Activated CD4-positive, alpha-beta memory T cell treated with anti-CD3 and anti-CD28 coated beads, Interleukin-2, amount 10 ng/mL, durations not matched to agents 7 days and 5 days (primary cell): ENCODE measurements at regions not wholly inside any gene's neighbourhood (a gene's known extent, or its start where the extent isn't known, plus 50 kb on each side); places are given as distances from the start of the nearest gene placed in this dataset.

ENCODE experiments used
- CTCF ChIA-PET: fragments of 350-600 bp; sonication (Branson Sonifier 250); formaldehyde crosslinking; loops from one replicate; lab custom pipeline; 2021; ENCODE audit warnings: antibody characterized with exemption, inconsistent platforms; lab: Charles Lee
- POLR2A ChIA-PET: fragments of 350-600 bp; sonication (Branson Sonifier 250); formaldehyde crosslinking; loops from one replicate; lab custom pipeline; 2021; ENCODE audit warnings: antibody characterized with exemption; lab: Charles Lee
- DNase-seq: peaks from one replicate; pipeline ENCODE4 v3.0.0-alpha.2; 2020
- H3K27ac Mint-ChIP-seq: one replicate; pipeline ENCODE4 v1.8.0; 2021; ENCODE audit warnings: mild to moderate bottlenecking, mixed read lengths
- H3K27me3 Mint-ChIP-seq: one replicate; pipeline ENCODE4 v1.8.0; 2021; ENCODE audit warnings: mixed read lengths
- H3K36me3 Mint-ChIP-seq: one replicate; pipeline ENCODE4 v1.8.0; 2021; ENCODE audit warnings: low read depth, mixed read lengths
- H3K4me1 Mint-ChIP-seq: one replicate; pipeline ENCODE4 v1.8.0; 2021; ENCODE audit warnings: mixed read lengths
- H3K4me3 Mint-ChIP-seq: one replicate; pipeline ENCODE4 v1.8.0; 2021; ENCODE audit warnings: mild to moderate bottlenecking, mixed read lengths
- H3K9me3 Mint-ChIP-seq: one replicate; pipeline ENCODE4 v1.8.0; 2021; ENCODE audit warnings: mixed read lengths

DNA sequence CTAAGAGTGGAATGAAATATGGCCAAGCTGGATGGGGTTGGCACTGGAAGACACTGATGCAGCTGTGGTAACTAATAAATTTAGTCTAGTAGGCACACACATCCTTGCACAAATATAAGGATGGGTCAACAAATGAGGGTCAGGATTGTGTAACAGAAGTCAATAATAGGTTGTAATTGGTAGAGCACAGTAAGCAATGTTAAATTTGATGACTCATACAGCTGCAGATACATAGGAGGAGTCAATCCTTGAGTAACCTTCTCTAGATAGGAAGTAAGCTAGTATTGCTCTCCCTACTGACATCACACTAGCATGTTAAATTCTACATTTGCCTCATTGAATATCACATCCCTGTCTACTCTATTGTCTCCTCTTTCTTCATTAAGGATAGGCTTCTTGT lies 332.1 kb downstream of the PTPRC start:
- DNase-seq, result no peak
- Mint-ChIP-seq H3K4me3 (no peak overlapping the region), H3K36me3 (no peaks in the 10 kb centered on the region), H3K4me1 (peaks cover 10% of the 10 kb centered on the region), H3K27ac (no peak overlapping the region), H3K27me3 (no peaks in the 10 kb centered on the region), H3K9me3 (peaks cover 4% of the 10 kb centered on the region)
- CTCF ChIA-PET, result interaction anchor here (2.4 kb wide), 1 partner anchor 142 kb away, joined by 7 read pairs; no protein-coding TSS in a partner anchor
- POLR2A ChIA-PET, result no interaction called here

DNA sequence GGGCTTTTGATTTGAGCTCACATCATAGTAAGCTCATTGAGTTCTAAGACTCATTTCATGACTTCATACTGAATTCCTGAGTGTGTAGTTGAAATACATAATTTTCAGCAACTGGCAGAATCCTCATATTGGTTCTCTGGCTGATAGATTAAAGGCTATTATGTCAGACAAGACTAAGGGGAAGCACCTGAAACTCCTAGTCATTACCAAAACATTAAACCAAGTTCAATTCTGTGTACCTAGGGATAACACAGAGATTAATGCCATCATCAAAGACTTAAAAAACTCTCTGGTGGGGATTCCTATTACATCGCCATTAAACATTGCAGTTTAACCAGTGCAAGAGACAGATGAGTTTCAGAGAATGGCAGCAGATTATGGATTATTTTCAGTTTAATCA lies 339.1 kb downstream of the PTPRC start:
- Mint-ChIP-seq H3K4me1 (peaks cover 17% of the 10 kb centered on the region), H3K27ac (no peak overlapping the region), H3K36me3 (no peaks in the 10 kb centered on the region), H3K27me3 (no peaks in the 10 kb centered on the region), H3K4me3 (no peak overlapping the region), H3K9me3 (peaks cover 6% of the 10 kb centered on the region)
- CTCF ChIA-PET, result no interaction called here
- POLR2A ChIA-PET, result interaction anchor here (1.2 kb wide), 1 partner anchor 15 kb away, joined by 3 read pairs; no protein-coding TSS in a partner anchor
- DNase-seq, result no peak

DNA sequence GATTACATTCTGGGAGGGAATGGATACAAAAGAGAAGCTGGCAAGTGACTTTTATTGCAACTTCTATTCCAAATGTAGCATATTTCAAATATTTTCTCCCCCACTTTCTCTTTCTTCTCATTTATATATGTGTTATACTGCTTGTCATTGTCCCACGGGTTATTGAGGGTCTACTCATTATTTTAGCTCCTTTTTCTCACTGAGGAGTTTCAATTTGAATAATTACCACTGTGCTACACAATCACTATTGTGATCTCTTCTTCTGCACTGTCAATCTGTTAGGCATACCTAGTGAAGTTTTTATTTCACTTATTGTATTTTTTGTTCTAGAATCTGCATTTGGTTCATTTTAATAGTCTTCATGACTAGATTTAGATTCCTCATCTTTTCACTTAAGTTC lies 339.7 kb downstream of the PTPRC start:
- CTCF ChIA-PET, result no interaction called here
- Mint-ChIP-seq H3K27ac (no peak overlapping the region), H3K36me3 (no peaks in the 10 kb centered on the region)

DNA sequence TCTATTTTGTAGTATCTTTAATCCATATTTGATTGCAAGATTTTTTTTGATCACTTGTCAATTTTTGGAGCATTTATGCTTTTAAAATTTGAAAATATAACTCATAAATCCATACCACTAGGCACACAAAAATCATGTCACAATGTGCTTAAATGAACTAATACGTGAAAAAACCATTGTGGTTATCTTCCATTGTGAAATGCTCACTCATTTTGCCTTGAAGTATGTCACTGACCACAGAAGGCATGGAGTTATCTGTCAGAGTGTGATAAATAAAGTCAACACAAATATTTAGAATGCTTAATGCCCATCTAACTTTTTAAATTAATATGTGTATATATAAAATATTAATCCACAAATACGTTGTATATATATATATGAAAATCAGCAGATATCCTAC lies 347.2 kb downstream of the PTPRC start:
- Mint-ChIP-seq H3K9me3 (peaks cover 7% of the 10 kb centered on the region), H3K4me1 (peaks cover 2% of the 10 kb centered on the region), H3K4me3 (no peak overlapping the region), H3K27me3 (no peaks in the 10 kb centered on the region), H3K36me3 (peaks cover 5% of the 10 kb centered on the region), H3K27ac (no peak overlapping the region)
- no peak for DNase-seq
- CTCF ChIA-PET, result no interaction called here
- POLR2A ChIA-PET, result interaction anchor here (0.7 kb wide), 1 partner anchor 14 kb away, joined by 3 read pairs; no protein-coding TSS in a partner anchor

More for the DNA sequence above, 339.7 kb downstream of the PTPRC start:
- Mint-ChIP-seq H3K4me1 (peaks cover 17% of the 10 kb centered on the region), H3K9me3 (peaks cover 8% of the 10 kb centered on the region), H3K4me3 (no peak overlapping the region), H3K27me3 (no peaks in the 10 kb centered on the region)
- no peak for DNase-seq
- POLR2A ChIA-PET, result interaction anchor here (1.2 kb wide), 1 partner anchor 15 kb away, joined by 3 read pairs; no protein-coding TSS in a partner anchor

DNA sequence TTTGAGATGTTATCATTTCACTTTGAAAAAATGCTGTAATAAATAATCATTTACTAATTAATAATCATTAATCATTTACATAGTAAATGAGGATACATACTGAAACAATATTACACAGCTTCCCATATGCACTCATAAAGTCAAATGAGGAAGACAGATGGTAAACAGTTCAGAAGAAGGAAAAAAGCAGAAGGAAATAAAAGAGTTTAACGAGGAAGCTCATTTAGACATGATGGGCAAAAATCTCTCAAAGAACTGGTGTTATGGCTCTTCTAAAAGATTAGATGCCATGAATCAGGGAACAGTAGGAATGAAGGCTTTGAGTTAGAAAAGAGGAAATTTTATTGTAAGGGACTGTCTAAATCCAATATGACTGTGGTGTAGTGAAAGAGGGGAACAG lies 347.6 kb downstream of the PTPRC start:
- Mint-ChIP-seq H3K4me1 (peaks cover 2% of the 10 kb centered on the region), H3K36me3 (peaks cover 5% of the 10 kb centered on the region), H3K27ac (no peak overlapping the region), H3K27me3 (no peaks in the 10 kb centered on the region), H3K4me3 (no peak overlapping the region), H3K9me3 (peaks cover 7% of the 10 kb centered on the region)
- DNase-seq, result no peak
- ChIA-PET CTCF (no interaction called here), POLR2A (interaction anchor here (0.7 kb wide), 1 partner anchor 13 kb away, joined by 3 read pairs; no protein-coding TSS in a partner anchor)

DNA sequence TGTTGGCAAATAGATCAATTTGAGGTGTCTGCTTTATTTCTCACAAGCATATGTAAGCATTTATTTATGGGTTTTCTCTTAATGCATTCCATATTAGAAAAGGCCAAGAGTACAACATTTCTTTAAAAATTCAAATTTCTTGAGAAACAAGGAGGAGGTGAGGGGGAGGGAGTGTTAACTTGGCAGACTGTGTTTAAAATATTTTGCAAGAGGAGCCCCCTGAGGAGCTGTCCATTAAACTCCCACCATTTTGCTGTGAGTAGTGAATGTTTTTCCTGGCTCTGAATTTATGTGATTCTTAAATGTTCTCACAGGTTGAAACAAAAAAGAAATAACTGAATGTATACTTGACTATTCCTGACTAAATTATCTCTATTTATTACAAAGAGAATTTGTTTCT lies 363.8 kb downstream of the PTPRC start:
- Mint-ChIP-seq H3K4me1 (peaks cover 5% of the 10 kb centered on the region), H3K27ac (no peak overlapping the region), H3K27me3 (peaks cover 3% of the 10 kb centered on the region), H3K36me3 (peaks cover 6% of the 10 kb centered on the region), H3K4me3 (no peak overlapping the region), H3K9me3 (peaks cover 2% of the 10 kb centered on the region)
- CTCF ChIA-PET, result no interaction called here
- DNase-seq, result no peak
- POLR2A ChIA-PET, result no interaction called here

DNA sequence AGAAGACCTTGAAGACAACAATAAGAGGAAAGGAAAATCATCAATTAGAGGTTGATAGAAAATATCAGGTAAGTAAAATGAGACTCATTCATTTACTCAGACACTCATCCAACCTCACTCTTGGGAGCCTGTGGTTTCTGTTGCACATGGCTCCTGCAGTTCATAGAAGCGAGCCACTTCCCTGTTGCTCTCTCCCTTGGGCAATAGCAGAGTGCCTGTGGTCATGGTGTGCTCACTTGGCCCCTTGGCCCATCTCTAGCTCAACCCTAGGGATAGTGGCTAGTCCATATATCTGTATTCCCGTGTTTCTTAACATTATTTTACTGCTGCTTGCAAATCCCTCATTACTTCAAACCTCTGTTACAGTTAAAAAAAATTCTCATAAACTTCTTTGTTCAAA lies 368.6 kb downstream of the PTPRC start:
- ChIA-PET CTCF (no interaction called here), POLR2A (no interaction called here)
- Mint-ChIP-seq H3K4me3 (no peak overlapping the region), H3K4me1 (peaks cover 30% of the 10 kb centered on the region), H3K27ac (no peak overlapping the region), H3K36me3 (peaks cover 22% of the 10 kb centered on the region), H3K27me3 (peaks cover 1% of the 10 kb centered on the region), H3K9me3 (peaks cover 2% of the 10 kb centered on the region)
- no peak for DNase-seq

DNA sequence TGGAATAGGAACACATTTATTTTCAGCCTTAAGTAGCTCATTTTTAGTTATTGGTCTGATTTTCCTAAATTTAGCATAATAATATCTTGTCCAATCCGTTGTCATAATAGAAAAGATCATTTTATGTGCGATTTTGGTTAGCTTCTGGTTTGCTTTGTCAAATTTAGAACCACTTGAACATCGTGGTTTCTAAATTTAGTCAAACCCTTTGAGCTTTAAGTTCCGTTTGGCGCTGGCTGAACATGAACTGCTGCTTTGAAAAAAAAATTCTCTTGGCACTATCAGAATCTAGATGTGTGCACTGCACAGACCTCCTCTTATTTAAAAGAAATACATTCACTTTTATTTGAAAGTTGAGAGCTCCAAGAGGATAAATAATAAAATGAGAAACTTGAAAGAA lies 370.6 kb downstream of the PTPRC start:
- peaks cover 30% of the 10 kb centered on the region for H3K4me1 Mint-ChIP-seq
- H3K4me3 Mint-ChIP-seq, result peak overlapping the region; percentile 22
- peak overlapping the region; percentile 70 for H3K27ac Mint-ChIP-seq
- H3K36me3 Mint-ChIP-seq, result peaks cover 26% of the 10 kb centered on the region
- DNase-seq, result no peak
- no peaks in the 10 kb centered on the region for H3K27me3 Mint-ChIP-seq
- ChIA-PET POLR2A (interaction anchor here (1.5 kb wide), 1 partner anchor 73 kb away, joined by 15 read pairs; no protein-coding TSS in a partner anchor), CTCF (interaction anchor here (0.6 to 1.3 kb wide), 2 partner anchors 104 to 352 kb away, joined by 3 to 6 read pairs; no protein-coding TSS in a partner anchor)
- peaks cover 2% of the 10 kb centered on the region for H3K9me3 Mint-ChIP-seq

DNA sequence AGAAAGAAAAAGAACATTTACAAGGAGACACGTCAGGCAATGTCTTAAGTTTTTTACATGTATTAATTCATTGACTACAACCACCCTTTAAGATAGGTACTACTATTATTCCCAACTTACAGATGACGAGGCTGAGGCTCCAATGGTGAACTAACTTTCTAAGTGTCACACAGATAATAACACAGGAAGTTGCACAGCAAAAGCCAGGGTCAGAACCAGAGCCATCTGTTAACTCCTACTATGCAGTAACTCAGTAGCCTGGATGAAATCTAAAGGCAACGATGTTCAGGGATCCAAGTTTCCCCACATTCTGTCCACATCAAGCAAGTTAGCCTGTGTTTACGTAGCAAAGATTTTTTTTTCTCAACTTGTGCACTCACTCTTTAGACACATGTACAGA lies 371.7 kb downstream of the PTPRC start:
- H3K9me3 Mint-ChIP-seq, result peaks cover 5% of the 10 kb centered on the region
- H3K36me3 Mint-ChIP-seq, result peaks cover 26% of the 10 kb centered on the region
- ChIA-PET POLR2A (interaction anchor here (0.6 kb wide), 1 partner anchor 13 kb away, joined by 3 read pairs; no protein-coding TSS in a partner anchor), CTCF (no interaction called here)
- peak overlapping the region; percentile 31 for H3K4me3 Mint-ChIP-seq
- H3K27ac Mint-ChIP-seq, result peak overlapping the region; percentile 8
- H3K4me1 Mint-ChIP-seq, result peaks cover 37% of the 10 kb centered on the region
- no peak for DNase-seq
- no peaks in the 10 kb centered on the region for H3K27me3 Mint-ChIP-seq

DNA sequence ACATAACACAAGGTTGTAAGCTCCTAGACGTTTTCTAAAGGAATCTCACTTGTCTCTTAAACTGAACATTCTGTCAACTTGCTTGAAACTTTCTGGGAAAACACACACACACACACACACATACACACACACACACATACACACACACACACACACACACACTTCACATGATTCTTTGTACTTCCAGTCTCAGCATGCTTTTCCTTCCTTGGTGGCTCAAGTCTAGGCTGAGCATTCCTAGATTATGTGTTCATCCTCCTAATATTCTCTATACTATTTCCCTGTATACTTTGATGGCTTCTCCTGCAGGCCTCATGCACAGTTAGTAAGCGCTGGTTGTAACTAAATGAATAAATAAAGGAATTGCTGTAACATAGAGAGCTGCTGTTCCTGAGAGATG lies 372.1 kb downstream of the PTPRC start:
- ChIA-PET CTCF (interaction anchor here (0.6 kb wide), 1 partner anchor 74 kb away, joined by 3 read pairs; no protein-coding TSS in a partner anchor), POLR2A (interaction anchor here (0.6 to 1.4 kb wide), 2 partner anchors 14 to 18 kb away, joined by 3 read pairs; no protein-coding TSS in a partner anchor)
- Mint-ChIP-seq H3K27ac (no peak overlapping the region), H3K9me3 (peaks cover 8% of the 10 kb centered on the region), H3K27me3 (no peaks in the 10 kb centered on the region), H3K36me3 (peaks cover 26% of the 10 kb centered on the region), H3K4me3 (no peak overlapping the region), H3K4me1 (peaks cover 37% of the 10 kb centered on the region)
- DNase-seq, result no peak

DNA sequence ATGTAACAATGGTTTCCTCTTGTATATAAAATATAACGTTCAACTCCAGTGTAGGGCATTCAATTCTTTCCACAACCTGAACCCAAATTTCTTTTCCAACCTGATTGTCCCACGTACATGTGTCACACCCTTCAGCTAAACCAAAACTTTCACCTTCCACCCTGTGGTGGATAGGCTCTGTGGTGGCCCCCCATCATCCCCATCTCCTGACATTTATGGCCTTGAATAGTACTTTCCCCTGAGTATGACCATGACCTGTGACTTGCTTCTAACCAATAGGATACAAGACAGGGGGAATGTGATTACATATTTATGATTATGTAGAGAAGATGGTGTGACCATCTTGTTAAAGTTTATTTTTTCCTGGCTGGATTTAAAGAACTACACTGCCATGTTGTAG lies 377.0 kb downstream of the PTPRC start:
- ChIA-PET POLR2A (no interaction called here), CTCF (interaction anchor here (1.5 kb wide), 1 partner anchor 97 kb away, joined by 4 read pairs; no protein-coding TSS in a partner anchor)
- Mint-ChIP-seq H3K27ac (no peak overlapping the region), H3K4me1 (peaks cover 11% of the 10 kb centered on the region), H3K27me3 (no peaks in the 10 kb centered on the region), H3K9me3 (peaks cover 7% of the 10 kb centered on the region), H3K36me3 (peaks cover 14% of the 10 kb centered on the region), H3K4me3 (no peak overlapping the region)
- no peak for DNase-seq

DNA sequence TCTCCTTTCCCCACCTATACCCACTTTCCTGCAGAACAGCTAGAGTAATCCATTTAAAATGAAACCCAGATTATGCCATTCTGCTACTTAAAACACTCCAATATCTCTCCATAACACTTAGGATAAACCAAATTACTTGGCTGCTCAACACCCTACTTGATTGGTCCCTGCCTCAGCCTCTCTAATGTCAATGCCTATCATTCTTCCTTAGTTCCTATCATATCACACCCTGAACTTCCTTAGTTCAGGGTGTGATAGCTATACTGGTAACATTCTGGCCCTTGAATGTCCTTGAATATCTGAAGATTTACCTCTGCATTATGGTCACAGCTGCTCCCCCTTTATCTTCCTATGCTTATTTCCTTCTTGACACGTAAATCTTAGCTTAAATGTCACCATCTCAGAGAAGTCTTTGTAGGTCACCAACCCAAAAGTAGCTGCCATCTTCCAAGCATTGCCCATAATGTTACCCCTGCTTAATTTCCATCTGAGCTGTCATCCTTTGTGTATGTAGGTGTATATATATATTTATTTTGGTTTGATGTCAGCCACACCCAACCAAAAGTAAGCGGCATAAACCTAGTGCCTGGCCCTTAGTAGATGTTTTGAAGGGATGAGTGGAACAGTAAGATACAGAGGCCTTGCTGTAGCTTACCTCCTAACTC lies 379.8 kb downstream of the PTPRC start:
- Mint-ChIP-seq H3K27ac (no peak overlapping the region), H3K4me3 (no peak overlapping the region), H3K36me3 (peaks cover 7% of the 10 kb centered on the region), H3K9me3 (peaks cover 7% of the 10 kb centered on the region), H3K4me1 (peaks cover 12% of the 10 kb centered on the region), H3K27me3 (no peaks in the 10 kb centered on the region)
- ChIA-PET CTCF (no interaction called here), POLR2A (interaction anchor here (1.2 kb wide), 1 partner anchor 9 kb away, joined by 4 read pairs; no protein-coding TSS in a partner anchor)
- no peak for DNase-seq

DNA sequence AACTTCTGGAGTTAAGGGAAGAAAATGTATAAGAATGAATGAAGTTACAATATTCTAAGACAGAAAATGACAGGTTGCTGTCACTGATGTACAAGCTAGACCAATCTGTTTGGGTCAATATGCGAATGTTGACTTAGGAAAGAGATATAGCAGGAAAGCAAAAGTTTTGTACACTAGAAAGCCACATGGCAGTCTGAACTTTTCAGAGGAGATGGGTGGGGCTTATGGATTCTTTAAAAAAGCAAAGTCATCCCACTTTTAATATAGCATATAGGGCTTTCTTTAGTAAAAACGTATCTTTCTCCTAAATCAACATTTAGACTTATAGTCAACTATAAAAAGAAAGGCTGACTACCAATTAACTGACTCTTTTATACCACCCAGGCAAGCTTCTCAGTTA lies 381.2 kb downstream of the PTPRC start:
- ChIA-PET CTCF (no interaction called here), POLR2A (no interaction called here)
- Mint-ChIP-seq H3K9me3 (peaks cover 4% of the 10 kb centered on the region), H3K27me3 (no peaks in the 10 kb centered on the region), H3K4me1 (peaks cover 6% of the 10 kb centered on the region), H3K4me3 (no peak overlapping the region), H3K36me3 (peaks cover 4% of the 10 kb centered on the region), H3K27ac (no peak overlapping the region)
- DNase-seq, result no peak
